K562 (cell line): ENCODE measurements at regions not wholly inside any gene's neighbourhood (a gene's known extent, or its start where the extent isn't known, plus 50 kb on each side); places are given as distances from the start of the nearest gene placed in this dataset.

ENCODE experiments used
- CXXC5 ChIP-seq: fragments of 250-450 bp; sonication (Bioruptor Pico); IDR thresholded peaks from 2 replicates; pipeline ENCODE4 v1.8.0; 2022; ENCODE audit warnings: inconsistent platforms, mild to moderate bottlenecking, moderate library complexity
- E2F3 ChIP-seq: fragments of 250-450 bp; sonication (Bioruptor Pico); IDR thresholded peaks from 2 replicates; pipeline ENCODE4 v1.4.0; 2020; ENCODE audit warnings: mild to moderate bottlenecking
- ETS2 ChIP-seq: IDR thresholded peaks from 2 replicates; pipeline ENCODE4 v1.6.1; 2016; ENCODE audit warnings: borderline replicate concordance, missing genetic modification characterization, mild to moderate bottlenecking, moderate library complexity, missing compliant biosample characterization; ENCODE audit not compliant: poor library complexity, severe bottlenecking
- GTF2A2 ChIP-seq: IDR thresholded peaks from 2 replicates; pipeline ENCODE4 v1.6.1; 2016; ENCODE audit warnings: mild to moderate bottlenecking, missing genetic modification characterization, missing compliant biosample characterization
- LARP7 ChIP-seq: fragments of 450-650 bp; IDR thresholded peaks from 2 replicates; pipeline ENCODE4 v1.6.1; 2016
- NELFE ChIP-seq: IDR thresholded peaks from 2 replicates; pipeline ENCODE4 v1.6.1; 2011; ENCODE audit warnings: mild to moderate bottlenecking; ENCODE audit not compliant: insufficient read depth, insufficient read length
- PHB2 ChIP-seq: fragments of 450-650 bp; IDR thresholded peaks from 2 replicates; pipeline ENCODE4 v1.6.1; 2017; ENCODE audit warnings: low read depth
- PPARD ChIP-seq: fragments of 250-450 bp; sonication (Bioruptor Pico); IDR thresholded peaks from 2 replicates; pipeline ENCODE4 v1.8.0; 2022; ENCODE audit warnings: inconsistent platforms, mild to moderate bottlenecking, moderate library complexity
- PURB ChIP-seq: sonication (generic); formaldehyde crosslinking; IDR thresholded peaks from 2 replicates; pipeline ENCODE4 v1.9.0; 2021; ENCODE audit warnings: low read depth, mild to moderate bottlenecking, missing genetic modification reagents
- TAF9B ChIP-seq: fragments of 450-650 bp; IDR thresholded peaks from 2 replicates; pipeline ENCODE4 v1.6.1; 2018; ENCODE audit warnings: mild to moderate bottlenecking; ENCODE audit not compliant: partially characterized antibody
- TFAP4 ChIP-seq: sonication (generic); formaldehyde crosslinking; IDR thresholded peaks from 2 replicates; pipeline ENCODE4 v1.8.0; 2022; ENCODE audit warnings: missing genetic modification reagents, mild to moderate bottlenecking, moderate library complexity, borderline replicate concordance
- TFE3 ChIP-seq: fragments of 450-650 bp; formaldehyde crosslinking; IDR thresholded peaks from 2 replicates; pipeline ENCODE4 v1.4.0; 2020; ENCODE audit warnings: mild to moderate bottlenecking, mixed read lengths
- ZNF24 ChIP-seq: fragments of 450-650 bp; IDR thresholded peaks from 2 replicates; pipeline ENCODE4 v1.6.1; 2016
- ZNF318 ChIP-seq, 2 experiments: fragments of 450-650 bp; IDR thresholded peaks; 2 replicates each; pipeline ENCODE4 v1.6.1; 2016; ENCODE audit warnings: mild to moderate bottlenecking in 2 of 2, borderline replicate concordance in 1 of 2, low read depth in 1 of 2, moderate library complexity in 1 of 2
- ZNF354B ChIP-seq: fragments of 250-450 bp; sonication (Bioruptor Pico); IDR thresholded peaks from 2 replicates; pipeline ENCODE4 v1.4.0; 2020
- TF ChIP-seq, protein P1 (sequence below): fragments of 200-800 bp; sonication (Bioruptor generic); IDR thresholded peaks from 2 replicates; pipeline ENCODE4 v1.6.1; 2017; ENCODE audit warnings: missing genetic modification characterization, missing compliant biosample characterization

DNA sequence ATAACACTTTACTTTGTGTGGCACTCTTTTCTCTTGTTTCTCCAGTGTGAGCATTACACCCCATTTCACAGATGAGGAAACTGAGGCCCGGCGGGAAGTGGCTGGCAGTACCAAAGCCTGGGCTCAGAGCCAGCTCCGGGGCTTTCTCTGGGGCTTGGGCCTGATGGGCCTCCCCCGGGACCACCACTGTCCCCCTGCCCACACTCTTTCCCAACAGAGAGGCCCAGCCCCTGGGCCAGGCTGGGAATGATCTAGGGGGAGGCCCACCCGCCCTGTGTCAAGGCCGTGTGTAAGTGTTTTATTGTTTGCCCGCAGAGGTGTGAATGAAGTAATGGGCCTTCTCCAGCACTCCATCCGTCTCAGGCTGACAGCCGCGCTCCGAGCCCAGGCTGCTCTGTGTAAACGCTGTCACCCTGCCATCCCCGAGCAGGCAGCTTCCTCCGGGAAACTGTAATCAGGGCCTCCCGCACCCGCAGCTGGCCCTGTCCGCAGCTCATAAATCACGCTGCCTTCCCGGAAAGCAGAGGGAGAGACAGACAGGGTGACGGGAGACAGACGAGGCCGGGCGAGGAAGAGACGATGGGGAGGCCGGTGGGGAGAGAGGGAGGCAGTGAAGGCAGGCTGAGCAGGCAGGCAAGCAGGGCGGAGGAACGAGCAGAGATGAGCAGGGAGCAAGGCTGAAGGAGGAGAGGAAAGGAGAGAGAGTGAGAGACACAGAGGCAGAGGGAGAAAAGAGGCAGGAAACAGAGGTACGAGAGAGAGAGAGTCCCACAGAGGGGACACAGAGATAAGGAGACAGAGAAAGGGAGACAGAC, 109.7 kb upstream of the ZBTB40 start (continued):
- no peak for TF ChIP-seq PPARD
- TF ChIP-seq E2F3 (CRISPR knock-in tag) = no peak
- no peak for TF ChIP-seq ZNF24
- no peak for TF ChIP-seq NELFE
- no peak for TF ChIP-seq ZNF318 (IDR thresholded peaks at IDR 0.05; ENCODE audit: borderline replicate concordance in 1 of 2, low read depth in 1 of 2)
- TF ChIP-seq LARP7 = no peak
- TF ChIP-seq PURB (CRISPR knock-in tag) = no peak
- TF ChIP-seq CXXC5 = peak; percentile 98
- TF ChIP-seq TFAP4 = peak; percentile 76
- TF ChIP-seq ETS2 (tag) = no peak
- TF ChIP-seq GTF2A2 (tag) = no peak
- no peak for TF ChIP-seq TFE3 (CRISPR knock-in tag)
- TF ChIP-seq TAF9B = no peak
- no peak for TF ChIP-seq ZNF354B (CRISPR knock-in tag)
- TF ChIP-seq, protein P1, sequence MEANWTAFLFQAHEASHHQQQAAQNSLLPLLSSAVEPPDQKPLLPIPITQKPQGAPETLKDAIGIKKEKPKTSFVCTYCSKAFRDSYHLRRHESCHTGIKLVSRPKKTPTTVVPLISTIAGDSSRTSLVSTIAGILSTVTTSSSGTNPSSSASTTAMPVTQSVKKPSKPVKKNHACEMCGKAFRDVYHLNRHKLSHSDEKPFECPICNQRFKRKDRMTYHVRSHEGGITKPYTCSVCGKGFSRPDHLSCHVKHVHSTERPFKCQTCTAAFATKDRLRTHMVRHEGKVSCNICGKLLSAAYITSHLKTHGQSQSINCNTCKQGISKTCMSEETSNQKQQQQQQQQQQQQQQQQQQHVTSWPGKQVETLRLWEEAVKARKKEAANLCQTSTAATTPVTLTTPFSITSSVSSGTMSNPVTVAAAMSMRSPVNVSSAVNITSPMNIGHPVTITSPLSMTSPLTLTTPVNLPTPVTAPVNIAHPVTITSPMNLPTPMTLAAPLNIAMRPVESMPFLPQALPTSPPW = no peak
- no peak for TF ChIP-seq PHB2
